SK-N-SH (cell line): ENCODE measurements at regions not wholly inside any gene's neighbourhood (a gene's known extent, or its start where the extent isn't known, plus 50 kb on each side); places are given as distances from the start of the nearest gene placed in this dataset.

Source experiments
- CTCF ChIA-PET: fragments of 300-600, 350-600 bp; formaldehyde crosslinking; extraction: SDS; loops from one replicate; lab custom pipeline; 2021; lab: Yijun Ruan, JAX
- POLR2A ChIA-PET: fragments of 350-600 bp; sonication (Branson Sonifier 250); formaldehyde crosslinking; extraction: SDS; loops from one replicate; lab custom pipeline; 2020; ENCODE audit warnings: antibody characterized with exemption, inconsistent platforms; lab: Yijun Ruan, JAX
- DNase-seq: peaks from one replicate; pipeline ENCODE4 v3.0.0; 2012
- H2AFZ ChIP-seq: fragments of 200-600 bp; sonication (generic); 2 replicates; pipeline ENCODE4 v1.8.1; 2016; ENCODE audit warnings: antibody characterized with exemption, mild to moderate bottlenecking, low read depth
- H3F3A ChIP-seq: fragments of 200-600 bp; sonication (generic); replicated peaks from 2 replicates; pipeline ENCODE3; 2016; ENCODE audit warnings: antibody characterized with exemption, mild to moderate bottlenecking; ENCODE audit not compliant: insufficient read depth
- H3K27ac ChIP-seq, 2 experiments: fragments of 200-500 bp in 1 of 2; fragments of 200-600 bp in 1 of 2; sonication (Bioruptor generic) in 1 of 2; sonication (generic), shearing (Covaris generic) in 1 of 2; 2 replicates each; pipeline versions ENCODE4 v1.5.1 to v1.6.1; 2014 to 2016; ENCODE audit warnings: low read depth in 2 of 2, inconsistent platforms in 1 of 2, low read length in 1 of 2, mild to moderate bottlenecking in 1 of 2, mixed read lengths in 1 of 2
- H3K27me3 ChIP-seq: fragments of 200-600 bp; sonication (generic), shearing (Covaris generic); 2 replicates; pipeline ENCODE4 v1.6.1; 2016; ENCODE audit warnings: mixed run types; ENCODE audit not compliant: insufficient read depth
- H3K36me3 ChIP-seq, 2 experiments: fragments of 200-500 bp in 1 of 2; fragments of 200-600 bp in 1 of 2; sonication (Bioruptor generic) in 1 of 2; sonication (generic) in 1 of 2; replicated peaks in 1 of 2; 2 replicates each; pipeline versions ENCODE3 to v1.5.1; 2014 to 2016; ENCODE audit warnings: low read length in 1 of 2, mild to moderate bottlenecking in 1 of 2; ENCODE audit not compliant: insufficient read depth in 2 of 2, control insufficient read depth in 1 of 2
- H3K4me1 ChIP-seq, 2 experiments: fragments of 200-500 bp in 1 of 2; fragments of 200-600 bp in 1 of 2; sonication (Bioruptor generic) in 1 of 2; sonication (generic), shearing (Covaris generic) in 1 of 2; 2 replicates each; pipeline versions ENCODE4 v1.5.1 to v1.6.1; 2014 to 2016; ENCODE audit warnings: low read depth in 1 of 2, low read length in 1 of 2, mixed run types in 1 of 2; ENCODE audit not compliant: insufficient read depth in 2 of 2, control insufficient read depth in 1 of 2
- H3K4me2 ChIP-seq: fragments of 200-600 bp; sonication (generic), shearing (Covaris generic); 2 replicates; pipeline ENCODE4 v1.6.1; 2017; ENCODE audit warnings: mixed run types
- H3K4me3 ChIP-seq, 2 experiments: fragments of 200-500 bp in 1 of 2; fragments of 200-600 bp in 1 of 2; sonication (Bioruptor generic) in 1 of 2; sonication (generic), shearing (Covaris generic) in 1 of 2; 2 replicates each; pipeline versions ENCODE4 v1.5.1 to v1.8.1; 2014 to 2016; ENCODE audit warnings: low read depth in 2 of 2, inconsistent platforms in 1 of 2, low read length in 1 of 2, mild to moderate bottlenecking in 1 of 2, mixed read lengths in 1 of 2, moderate library complexity in 1 of 2
- H3K79me2 ChIP-seq: fragments of 200-600 bp; sonication (generic); 2 replicates; pipeline ENCODE4 v1.8.1; 2017; ENCODE audit warnings: mild to moderate bottlenecking; ENCODE audit not compliant: insufficient read depth
- H3K9ac ChIP-seq: fragments of 200-600 bp; sonication (generic); 2 replicates; pipeline ENCODE4 v1.6.1; 2017; ENCODE audit warnings: mixed run types
- H3K9me2 ChIP-seq: fragments of 200-600 bp; sonication (generic); 2 replicates; pipeline ENCODE4 v1.6.1; 2017; ENCODE audit warnings: mixed run types
- H3K9me3 ChIP-seq: fragments of 200-600 bp; sonication (generic); 2 replicates; pipeline ENCODE4 v1.6.1; 2017; ENCODE audit warnings: mixed run types, mild to moderate bottlenecking, moderate library complexity
- H4K20me1 ChIP-seq: fragments of 200-600 bp; sonication (generic); 2 replicates; pipeline ENCODE4 v1.6.1; 2017; ENCODE audit warnings: mild to moderate bottlenecking, mixed run types; ENCODE audit not compliant: insufficient read depth
- CTCF ChIP-seq: fragments of 200-600 bp; sonication (generic); IDR thresholded peaks from 2 replicates; pipeline ENCODE4 v1.6.1; 2017; ENCODE audit warnings: antibody characterized with exemption, mild to moderate bottlenecking, moderate library complexity
- EP300 ChIP-seq, 2 experiments: IDR thresholded peaks; 2 replicates each; pipeline versions ENCODE4 v1.4.0 to v1.6.1; 2012; ENCODE audit warnings: borderline replicate concordance in 1 of 2, low read depth in 1 of 2, low read length in 1 of 2
- EZH2phosphoT487 ChIP-seq: fragments of 200-600 bp; sonication (generic); IDR thresholded peaks from 2 replicates; pipeline ENCODE4 v1.6.1; 2017; ENCODE audit warnings: low read depth, mixed run types, mild to moderate bottlenecking, antibody characterized with exemption, moderate library complexity, borderline replicate concordance
- FOXJ3 ChIP-seq: sonication (generic); formaldehyde crosslinking; IDR thresholded peaks from 2 replicates; pipeline ENCODE4 v1.5.1; 2020; ENCODE audit warnings: mild to moderate bottlenecking, missing genetic modification reagents
- IRF3 ChIP-seq: fragments of 150-350 bp; IDR thresholded peaks from 2 replicates; pipeline ENCODE4 v1.6.1; 2016; ENCODE audit warnings: mild to moderate bottlenecking, low read depth, low read length
- MXI1 ChIP-seq: IDR thresholded peaks from 2 replicates; pipeline ENCODE4 v1.6.1; 2012; ENCODE audit warnings: mild to moderate bottlenecking, low read depth, low read length, improper control_type of control experiment
- POLR2AphosphoS5 ChIP-seq: IDR thresholded peaks from 2 replicates; pipeline ENCODE4 v1.6.1; 2012; ENCODE audit warnings: low read depth, low read length
- RCOR1 ChIP-seq: fragments of 150-350 bp; IDR thresholded peaks from 2 replicates; pipeline ENCODE4 v1.6.1; 2017; ENCODE audit warnings: antibody characterized with exemption, low read length
- RXRA ChIP-seq: IDR thresholded peaks from 2 replicates; pipeline ENCODE4 v1.4.0; 2012; ENCODE audit warnings: low read depth, mild to moderate bottlenecking, borderline replicate concordance
- SIN3A ChIP-seq: IDR thresholded peaks from 2 replicates; pipeline ENCODE4 v1.6.1; 2012; ENCODE audit warnings: low read depth, mild to moderate bottlenecking, low read length, moderate library complexity, borderline replicate concordance
- TAF1 ChIP-seq: IDR thresholded peaks from 2 replicates; pipeline ENCODE4 v1.6.1; 2012; ENCODE audit warnings: low read depth, mild to moderate bottlenecking, low read length, moderate library complexity, borderline replicate concordance
- WGBS: methylation state at CpG from one replicate; pipeline ENCODE4 v1.1.6; 2017; ENCODE audit warnings: low lambda C conversion rate; 5-methylcytosine and 5-hydroxymethylcytosine counted together

- no peak overlapping the region for H3K4me2 ChIP-seq
- H3K36me3 ChIP-seq = no peaks in the 10 kb centered on the region
- DNase-seq = no peak
- H3K9me2 ChIP-seq = no peaks in the 10 kb centered on the region
- H3K4me3 ChIP-seq = no peak overlapping the region
- 50% methylated on average over 11 of the region's 11 CpGs for WGBS
- H3K27me3 ChIP-seq = no peaks in the 10 kb centered on the region
- ChIA-PET CTCF (no interaction called here), POLR2A (no interaction called here)
- H3F3A ChIP-seq = no peaks in the 10 kb centered on the region
- H3K9me3 ChIP-seq = no peaks in the 10 kb centered on the region
- H3K79me2 ChIP-seq = no peaks in the 10 kb centered on the region
- no peak overlapping the region for H3K9ac ChIP-seq
- H2AFZ ChIP-seq = no peak overlapping the region
- TF ChIP-seq EZH2phosphoT487 (no peak), MXI1 (no peak), CTCF (no peak), POLR2AphosphoS5 (no peak), IRF3 (no peak), RCOR1 (no peak), RXRA (no peak)
- H3K27ac ChIP-seq = no peak overlapping the region
- no peaks in the 10 kb centered on the region for H4K20me1 ChIP-seq
- no peaks in the 10 kb centered on the region for H3K4me1 ChIP-seq
These were observed 146.2 kb downstream of the ID4 start for GRCh38 chr6:19983374-19983773.

- POLR2A ChIA-PET = no interaction called here
- 15% methylated on average over 2 of the region's 2 CpGs for WGBS
These were observed 149.7 kb downstream of the ID4 start for GRCh38 chr6:19986691-19987438.

More at GRCh38 chr6:19986691-19987438, 149.7 kb downstream of the ID4 start:
- H3K4me1 ChIP-seq = no peaks in the 10 kb centered on the region
- H3K79me2 ChIP-seq = no peaks in the 10 kb centered on the region
- no peak for DNase-seq
- H2AFZ ChIP-seq = no peak overlapping the region
- no peaks in the 10 kb centered on the region for H3K27me3 ChIP-seq
- H3K9me3 ChIP-seq = no peaks in the 10 kb centered on the region
- H3K4me2 ChIP-seq = no peak overlapping the region
- no peak for TF ChIP-seq TAF1
- no peak for TF ChIP-seq EP300 (IDR thresholded peaks at IDR 0.05; ENCODE audit: borderline replicate concordance in 1 of 2, low read depth in 1 of 2, low read length in 1 of 2)
- no peak for TF ChIP-seq SIN3A
- no peak for TF ChIP-seq RCOR1
- TF ChIP-seq FOXJ3 (CRISPR knock-in tag) = no peak
- no peaks in the 10 kb centered on the region for H4K20me1 ChIP-seq
- no peaks in the 10 kb centered on the region for H3F3A ChIP-seq
- no peaks in the 10 kb centered on the region for H3K9me2 ChIP-seq
- no peak overlapping the region for H3K27ac ChIP-seq
- no peak overlapping the region for H3K9ac ChIP-seq
- CTCF ChIA-PET = no interaction called here
- H3K36me3 ChIP-seq = no peaks in the 10 kb centered on the region
- no peak overlapping the region for H3K4me3 ChIP-seq
